ENCODE measurements at regions not wholly inside any gene's neighbourhood (a gene's known extent, or its start where the extent isn't known, plus 50 kb on each side); places are given as distances from the start of the nearest gene placed in this dataset.

GRCh38 chr7:32242436-32242835 lies 172.2 kb upstream of the PDE1C start:
- Mint-ChIP-seq H3K9me3 (no peaks in the 10 kb centered on the region), H3K4me3 (no peak overlapping the region), H3K27ac (no peak overlapping the region), H3K36me3 (no peaks in the 10 kb centered on the region), H3K27me3 (peaks cover 16% of the 10 kb centered on the region), H3K4me1 (ENCODE audit: unreplicated experiment) (no peaks in the 10 kb centered on the region)
- no peak for DNase-seq (ENCODE audit: extremely low spot score, unreplicated experiment)
- TF ChIP-seq CTCF (conservative IDR thresholded peaks at IDR 0.05), result no peak

DNA sequence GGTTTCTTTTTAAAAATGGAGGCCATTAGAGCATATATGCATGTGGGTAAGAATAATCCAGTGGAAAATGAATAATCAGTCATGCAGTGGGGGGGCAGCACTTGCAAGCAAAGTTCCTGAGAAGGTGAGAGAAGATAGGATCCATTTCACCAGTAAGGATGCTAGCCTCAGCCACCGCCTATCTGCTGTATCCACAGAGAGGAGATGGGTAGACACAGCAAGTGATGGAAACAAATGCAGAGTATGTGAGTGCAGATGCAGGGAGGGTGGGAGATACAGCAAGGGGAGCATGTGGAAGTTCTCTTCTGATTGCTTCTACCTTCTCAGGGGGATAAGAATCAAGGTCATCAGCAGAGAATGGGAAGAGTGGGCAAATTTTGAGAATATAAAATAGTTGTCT lies 171.4 kb upstream of the PDE1C start:
- no peak for DNase-seq (ENCODE audit: extremely low spot score, unreplicated experiment)
- Mint-ChIP-seq H3K9me3 (no peaks in the 10 kb centered on the region), H3K4me3 (no peak overlapping the region), H3K36me3 (no peaks in the 10 kb centered on the region), H3K4me1 (ENCODE audit: unreplicated experiment) (no peaks in the 10 kb centered on the region), H3K27me3 (peaks cover 12% of the 10 kb centered on the region), H3K27ac (no peak overlapping the region)
- TF ChIP-seq CTCF (conservative IDR thresholded peaks at IDR 0.05), result no peak

DNA sequence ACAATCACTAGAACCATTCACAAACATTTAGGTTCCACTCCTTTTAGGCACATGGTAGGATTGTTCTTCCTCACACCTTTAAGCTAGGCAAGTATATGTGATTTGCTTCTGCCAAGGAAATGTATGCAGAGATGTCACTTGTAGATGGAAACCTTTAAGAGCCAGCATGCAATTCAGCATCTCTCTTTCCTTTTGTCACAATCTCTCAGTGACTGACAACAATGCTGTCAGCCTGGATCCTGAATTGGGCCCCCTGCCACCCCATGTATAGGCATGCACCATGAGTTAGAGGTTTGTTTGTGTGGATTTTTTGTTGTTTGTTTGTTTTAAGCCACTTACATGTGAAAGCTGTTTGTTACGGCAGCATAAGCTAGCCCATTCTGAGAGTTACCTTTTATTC lies 169.6 kb upstream of the PDE1C start:
- peaks cover 6% of the 10 kb centered on the region for H3K27me3 Mint-ChIP-seq
- no peak overlapping the region for H3K4me3 Mint-ChIP-seq
- H3K9me3 Mint-ChIP-seq, result peaks cover 9% of the 10 kb centered on the region
- H3K27ac Mint-ChIP-seq, result no peak overlapping the region
- no peaks in the 10 kb centered on the region for H3K4me1 Mint-ChIP-seq (ENCODE audit: unreplicated experiment)
- no peak for DNase-seq (ENCODE audit: extremely low spot score, unreplicated experiment)
- no peaks in the 10 kb centered on the region for H3K36me3 Mint-ChIP-seq
- TF ChIP-seq CTCF (conservative IDR thresholded peaks at IDR 0.05), result no peak

DNA sequence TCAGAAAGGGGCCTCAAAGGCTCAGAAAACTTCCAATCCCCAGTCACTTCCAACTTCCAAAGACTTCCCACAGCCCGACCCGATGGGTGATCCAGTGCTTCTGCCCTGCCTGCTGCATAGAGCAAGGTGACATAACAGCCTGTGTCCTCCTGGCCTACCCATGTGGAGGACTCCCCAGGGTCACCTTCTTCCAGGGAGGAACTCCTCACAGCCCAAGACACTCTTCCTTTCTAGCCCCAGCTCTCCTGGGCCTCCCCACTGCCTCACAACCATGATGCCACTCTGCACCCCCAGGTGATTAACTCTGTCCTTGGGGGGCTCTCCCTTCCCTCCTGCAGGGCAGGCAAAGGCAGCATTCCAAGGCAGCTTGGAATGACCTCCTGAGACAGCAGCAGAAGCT lies 158.4 kb upstream of the PDE1C start:
- TF ChIP-seq CTCF (conservative IDR thresholded peaks at IDR 0.05), result no peak
- H3K27me3 Mint-ChIP-seq, result peaks cover 25% of the 10 kb centered on the region
- peaks cover 4% of the 10 kb centered on the region for H3K9me3 Mint-ChIP-seq
- H3K4me3 Mint-ChIP-seq, result no peak overlapping the region
- no peaks in the 10 kb centered on the region for H3K36me3 Mint-ChIP-seq
- no peaks in the 10 kb centered on the region for H3K4me1 Mint-ChIP-seq (ENCODE audit: unreplicated experiment)
- H3K27ac Mint-ChIP-seq, result no peak overlapping the region
- peak; percentile 50 for DNase-seq (ENCODE audit: extremely low spot score, unreplicated experiment)

GRCh38 chr7:32227746-32228145 lies 157.5 kb upstream of the PDE1C start:
- H3K36me3 Mint-ChIP-seq, result no peaks in the 10 kb centered on the region
- peak; percentile 53 for DNase-seq (ENCODE audit: extremely low spot score, unreplicated experiment)
- H3K4me3 Mint-ChIP-seq, result no peak overlapping the region
- H3K9me3 Mint-ChIP-seq, result peaks cover 4% of the 10 kb centered on the region
- no peak for TF ChIP-seq CTCF (conservative IDR thresholded peaks at IDR 0.05)
- H3K27ac Mint-ChIP-seq, result no peak overlapping the region
- no peaks in the 10 kb centered on the region for H3K4me1 Mint-ChIP-seq (ENCODE audit: unreplicated experiment)
- H3K27me3 Mint-ChIP-seq, result peaks cover 34% of the 10 kb centered on the region

DNA sequence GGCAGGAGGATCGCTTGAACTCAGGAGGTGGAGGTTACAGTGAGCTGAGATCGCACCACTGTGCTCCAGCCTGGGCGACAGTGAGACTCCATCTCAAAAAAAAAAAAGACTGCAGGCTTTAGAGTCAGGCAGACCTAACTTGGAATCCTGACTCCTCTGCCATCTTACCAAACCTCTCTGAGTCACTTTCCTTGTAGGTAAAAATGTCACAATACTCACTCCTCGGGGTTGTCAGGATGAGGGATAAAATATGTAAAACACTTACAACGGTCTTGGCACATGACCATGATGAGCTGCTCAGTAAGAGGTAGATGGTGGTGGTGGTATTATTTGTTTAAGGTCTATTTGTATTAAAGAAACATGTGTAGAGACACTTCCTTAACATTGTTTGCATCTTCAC lies 154.1 kb upstream of the PDE1C start:
- TF ChIP-seq CTCF (conservative IDR thresholded peaks at IDR 0.05), result no peak
- H3K4me1 Mint-ChIP-seq (ENCODE audit: unreplicated experiment), result no peaks in the 10 kb centered on the region
- H3K27ac Mint-ChIP-seq, result no peak overlapping the region
- H3K4me3 Mint-ChIP-seq, result no peak overlapping the region
- peaks cover 4% of the 10 kb centered on the region for H3K9me3 Mint-ChIP-seq
- peaks cover 42% of the 10 kb centered on the region for H3K27me3 Mint-ChIP-seq
- no peaks in the 10 kb centered on the region for H3K36me3 Mint-ChIP-seq
- DNase-seq (ENCODE audit: extremely low spot score, unreplicated experiment), result peak; percentile 6
